A549 (cell line): ENCODE measurements at regions not wholly inside any gene's neighbourhood (a gene's known extent, or its start where the extent isn't known, plus 50 kb on each side); places are given as distances from the start of the nearest gene placed in this dataset.

ENCODE experiments used
- ATAC-seq, 2 experiments: fragments of 200-7000 bp in 1 of 2; fragments of >200 bp in 1 of 2; cut with Nextera tagmentation in 1 of 2; cut with Tn5 transposase in 1 of 2; 3 replicates each; pipeline versions ENCODE4 v1.8.0 to v1.9.1; 2018 to 2020; ENCODE audit warnings: mild to moderate bottlenecking in 1 of 2, moderate library complexity in 1 of 2
- CTCF ChIA-PET: fragments of 300-600 bp; sonication (Branson Sonifier 250); formaldehyde crosslinking; extraction: SDS; loops from one replicate; lab custom pipeline; 2021; ENCODE audit warnings: antibody characterized with exemption, inconsistent platforms; lab: Yijun Ruan, JAX
- POLR2A ChIA-PET: fragments of 350-600 bp; formaldehyde crosslinking; extraction: SDS; loops from one replicate; lab custom pipeline; 2021; ENCODE audit warnings: antibody characterized with exemption, inconsistent platforms; lab: Yijun Ruan, JAX
- DNase-seq, 2 experiments: peaks; one replicate each; pipeline versions ENCODE4 v3.0.0 to v3.0.0-alpha.2; 2011 to 2016; ENCODE audit warnings: low read depth in 1 of 2, low spot score in 1 of 2
- FAIRE-seq: peaks from 2 replicates; lab custom pipeline; 2011; peaks lifted over from hg19 to GRCh38; lab: Jason Lieb, UNC
- H3K27ac ChIP-seq, 2 experiments: fragments of >200 bp; sonication (Bioruptor Twin); formaldehyde crosslinking; 3 replicates each; pipeline ENCODE4 v1.5.1; 2016 to 2017
- H3K4me1 ChIP-seq: fragments of >200 bp; sonication (Bioruptor Twin); formaldehyde crosslinking; 3 replicates; pipeline ENCODE4 v1.6.1; 2016
- H3K4me2 ChIP-seq: fragments of >200 bp; sonication (Bioruptor Twin); formaldehyde crosslinking; 3 replicates; pipeline ENCODE4 v1.6.1; 2016
- H3K4me3 ChIP-seq: fragments of >200 bp; sonication (Bioruptor Twin); formaldehyde crosslinking; 3 replicates; pipeline ENCODE4 v1.5.1; 2016
- H3K9me3 ChIP-seq: fragments of >200 bp; sonication (Bioruptor Twin); formaldehyde crosslinking; 3 replicates; pipeline ENCODE4 v1.6.1; 2016
- ATOH8 ChIP-seq: fragments of 250-450 bp; sonication (Bioruptor Pico); IDR thresholded peaks from 2 replicates; pipeline ENCODE4 v1.5.0; 2020; ENCODE audit warnings: low read depth, mild to moderate bottlenecking, moderate library complexity
- BHLHE40 ChIP-seq: IDR thresholded peaks from 2 replicates; pipeline ENCODE4 v1.6.1; 2012; ENCODE audit warnings: low read depth, low read length, inconsistent platforms
- EHMT2 ChIP-seq: fragments of 200-600 bp; sonication (generic); IDR thresholded peaks from 2 replicates; pipeline ENCODE4 v1.6.1; 2016; ENCODE audit warnings: antibody characterized with exemption, low read depth, mild to moderate bottlenecking, moderate library complexity
- ELK1 ChIP-seq: fragments of 150-350 bp; IDR thresholded peaks from 2 replicates; pipeline ENCODE4 v1.6.1; 2014; ENCODE audit warnings: low read depth, mild to moderate bottlenecking, low read length
- ESRRA ChIP-seq: fragments of 150-350 bp; IDR thresholded peaks from 2 replicates; pipeline ENCODE4 v1.6.1; 2014; ENCODE audit warnings: mild to moderate bottlenecking, low read length, borderline replicate concordance
- FOSB ChIP-seq: fragments of 250-450 bp; sonication (Bioruptor Pico); IDR thresholded peaks from 2 replicates; pipeline ENCODE4 v1.5.0; 2020; ENCODE audit warnings: mild to moderate bottlenecking, moderate library complexity
- FOSL2 ChIP-seq, 2 experiments: fragments of 450-650 bp in 1 of 2; fragments of >200 bp in 1 of 2; sonication (Bioruptor Twin) in 1 of 2; formaldehyde crosslinking; IDR thresholded peaks; 2 replicates each; pipeline versions ENCODE4 v1.5.0 to v1.6.1; 2016 to 2020; ENCODE audit warnings: mild to moderate bottlenecking in 1 of 2, moderate library complexity in 1 of 2
- GATA3 ChIP-seq: IDR thresholded peaks from 2 replicates; pipeline ENCODE4 v1.6.1; 2012; ENCODE audit warnings: borderline replicate concordance
- HDAC2 ChIP-seq: fragments of 200-600 bp; sonication (generic); IDR thresholded peaks from 2 replicates; pipeline ENCODE4 v1.6.1; 2016
- HES2 ChIP-seq: fragments of >200 bp; sonication (Bioruptor Twin); formaldehyde crosslinking; IDR thresholded peaks from 2 replicates; pipeline ENCODE4 v1.6.1; 2016
- HEYL ChIP-seq: fragments of 250-450 bp; sonication (Bioruptor Pico); IDR thresholded peaks from 2 replicates; pipeline ENCODE4 v1.8.0; 2021; ENCODE audit warnings: mild to moderate bottlenecking, moderate library complexity
- HMGXB4 ChIP-seq: fragments of 250-450 bp; sonication (Bioruptor Pico); IDR thresholded peaks from 2 replicates; pipeline ENCODE4 v1.5.0; 2021; ENCODE audit warnings: mild to moderate bottlenecking, moderate library complexity, borderline replicate concordance
- HOXB13 ChIP-seq: fragments of 250-450 bp; sonication (Bioruptor Pico); IDR thresholded peaks from 2 replicates; pipeline ENCODE4 v1.5.0; 2020; ENCODE audit warnings: low read depth, mild to moderate bottlenecking, moderate library complexity
- JUN ChIP-seq, 2 experiments: fragments of >200 bp; sonication (Bioruptor Twin); formaldehyde crosslinking; IDR thresholded peaks; 2 replicates in 1 of 2; 3 replicates in 1 of 2; pipeline ENCODE4 v1.6.1; 2016 to 2017
- KDM1A ChIP-seq: fragments of 200-600 bp; sonication (generic); IDR thresholded peaks from 2 replicates; pipeline ENCODE4 v1.6.1; 2016; ENCODE audit warnings: low read depth, mild to moderate bottlenecking
- MAZ ChIP-seq: fragments of 150-350 bp; IDR thresholded peaks from 2 replicates; pipeline ENCODE4 v1.6.1; 2014; ENCODE audit warnings: antibody characterized with exemption, low read depth, low read length, borderline replicate concordance
- NPAS2 ChIP-seq: fragments of 250-450 bp; sonication (Bioruptor Pico); IDR thresholded peaks from 2 replicates; pipeline ENCODE4 v1.8.0; 2022; ENCODE audit warnings: mild to moderate bottlenecking, moderate library complexity, borderline replicate concordance
- RARB ChIP-seq: fragments of 250-450 bp; sonication (Bioruptor Pico); IDR thresholded peaks from 2 replicates; pipeline ENCODE4 v1.8.0; 2021; ENCODE audit warnings: mild to moderate bottlenecking, moderate library complexity
- RNF2 ChIP-seq: fragments of 200-600 bp; sonication (generic); IDR thresholded peaks from 2 replicates; pipeline ENCODE4 v1.6.1; 2016; ENCODE audit warnings: low read depth, mild to moderate bottlenecking, antibody characterized with exemption, moderate library complexity, borderline replicate concordance
- SMC3 ChIP-seq: fragments of >200 bp; sonication (Bioruptor Twin); formaldehyde crosslinking; IDR thresholded peaks from 3 replicates; pipeline ENCODE4 v1.6.1; 2018; ENCODE audit warnings: inconsistent platforms
- TP53 ChIP-seq: fragments of 250-450 bp; sonication (Bioruptor Pico); IDR thresholded peaks from 2 replicates; pipeline ENCODE4 v1.5.0; 2021; ENCODE audit warnings: mild to moderate bottlenecking, moderate library complexity
- USF2 ChIP-seq: fragments of 450-650 bp; IDR thresholded peaks from 2 replicates; pipeline ENCODE4 v1.6.1; 2014; ENCODE audit warnings: antibody characterized with exemption
- ZFP36 ChIP-seq: fragments of 450-650 bp; IDR thresholded peaks from 2 replicates; pipeline ENCODE4 v1.6.1; 2014; ENCODE audit warnings: borderline replicate concordance; ENCODE audit not compliant: partially characterized antibody
- ZSCAN20 ChIP-seq: fragments of 250-450 bp; sonication (Bioruptor Pico); IDR thresholded peaks from 2 replicates; pipeline ENCODE4 v1.8.0; 2022; ENCODE audit warnings: mild to moderate bottlenecking, moderate library complexity
- WGBS: methylation state at CpG from one replicate; pipeline ENCODE4 v1.1.6; 2017; ENCODE audit errors: missing lambda C conversion rate; 5-methylcytosine and 5-hydroxymethylcytosine counted together

GRCh38 chr7:343227-343822, 53.4 kb downstream of the FOXL3 start:
- CTCF ChIA-PET = interaction anchor here (1.1 to 5.1 kb wide), 4 partner anchors 9 to 293 kb away, joined by 4 to 22 read pairs (median 4); no protein-coding TSS in a partner anchor
- ATAC-seq = no peak

GRCh38 chr7:343864-344607, 54.1 kb downstream of the FOXL3 start:
- TF ChIP-seq HES2 (no peak), KDM1A (no peak), RARB (no peak)
- Histone ChIP-seq H3K4me3 (no peak overlapping the region), H3K27ac (no peak overlapping the region), H3K4me2 (no peak overlapping the region), H3K4me1 (no peaks in the 10 kb centered on the region), H3K9me3 (no peaks in the 10 kb centered on the region)
- whole genome bisulfite sequencing = 71% methylated on average over 18 of the region's 25 CpGs
- ATAC-seq (no peak), DNase-seq (no peak), FAIRE-seq (no peak)
- CTCF ChIA-PET = interaction anchor here (1.1 to 5.1 kb wide), 3 partner anchors 12 to 293 kb away, joined by 4 to 22 read pairs (median 4); no protein-coding TSS in a partner anchor
- POLR2A ChIA-PET = no interaction called here

More at GRCh38 chr7:343227-343822, 53.4 kb downstream of the FOXL3 start:
- POLR2A ChIA-PET = no interaction called here
- TF ChIP-seq FOSL2 (IDR thresholded peaks at IDR 0.05) = no peak
- TF ChIP-seq FOSL2 (CRISPR knock-in tag; IDR thresholded peaks at IDR 0.05) = no peak
- TF ChIP-seq HOXB13 = no peak
- no peak for TF ChIP-seq EHMT2
- TF ChIP-seq GATA3 = no peak
- no peak for TF ChIP-seq NPAS2
- no peak for TF ChIP-seq SMC3
- no peak for TF ChIP-seq HDAC2
- no peak for TF ChIP-seq USF2
- no peak for TF ChIP-seq FOSB
- no peak for TF ChIP-seq MAZ
- no peak for TF ChIP-seq HMGXB4 (CRISPR knock-in tag)
- TF ChIP-seq ZFP36 = no peak
- no peak for TF ChIP-seq ESRRA
- no peak for TF ChIP-seq ELK1
- H3K4me1 ChIP-seq = no peaks in the 10 kb centered on the region
- no peak for FAIRE-seq
- no peaks in the 10 kb centered on the region for H3K9me3 ChIP-seq
- H3K4me2 ChIP-seq = no peak overlapping the region
- no peak overlapping the region for H3K4me3 ChIP-seq
- H3K27ac ChIP-seq = no peak overlapping the region
- WGBS = 73% methylated on average over 29 of the region's 33 CpGs
- DNase-seq = no peak

- Histone ChIP-seq H3K4me1 (no peaks in the 10 kb centered on the region), H3K4me2 (no peak overlapping the region), H3K27ac (no peak overlapping the region), H3K4me3 (no peak overlapping the region), H3K9me3 (no peaks in the 10 kb centered on the region)
- no peak for ATAC-seq
- no peak for DNase-seq
- no peak for FAIRE-seq
- 75% methylated on average over 15 of the region's 15 CpGs for WGBS
- CTCF ChIA-PET = interaction anchor here (1.0 to 5.1 kb wide), 2 partner anchors 12 to 52 kb away, joined by 3 to 22 read pairs; no protein-coding TSS in a partner anchor
- POLR2A ChIA-PET = no interaction called here
- no peak for TF ChIP-seq HEYL (CRISPR knock-in tag)
- no peak for TF ChIP-seq TP53
- no peak for TF ChIP-seq RNF2
- TF ChIP-seq KDM1A = no peak
- no peak for TF ChIP-seq USF2
- no peak for TF ChIP-seq ZSCAN20 (CRISPR knock-in tag)
- TF ChIP-seq ESRRA = no peak
- no peak for TF ChIP-seq ATOH8 (CRISPR knock-in tag)
- TF ChIP-seq EHMT2 = no peak
- TF ChIP-seq BHLHE40 = no peak
- TF ChIP-seq HMGXB4 (CRISPR knock-in tag) = no peak
- TF ChIP-seq JUN (IDR thresholded peaks at IDR 0.05) = no peak
These were observed 54.6 kb downstream of the FOXL3 start for GRCh38 chr7:344608-344994.
